Osteocyte (in vitro differentiated cells): ENCODE measurements at regions not wholly inside any gene's neighbourhood (a gene's known extent, or its start where the extent isn't known, plus 50 kb on each side); places are given as distances from the start of the nearest gene placed in this dataset.

ENCODE experiments used
- DNase-seq: peaks from one replicate; pipeline ENCODE4 v3.0.0; 2021; ENCODE audit warnings: mixed read lengths; ENCODE audit not compliant: unreplicated experiment; ENCODE audit errors: extremely low spot score
- H3K27ac Mint-ChIP-seq: one replicate; pipeline ENCODE4 v1.8.0; 2021; ENCODE audit warnings: mild to moderate bottlenecking, mixed read lengths; ENCODE audit not compliant: unreplicated experiment
- H3K27me3 Mint-ChIP-seq: one replicate; pipeline ENCODE4 v1.8.0; 2021; ENCODE audit warnings: mixed read lengths; ENCODE audit not compliant: unreplicated experiment
- H3K36me3 Mint-ChIP-seq: one replicate; pipeline ENCODE4 v1.8.0; 2021; ENCODE audit warnings: mixed read lengths; ENCODE audit not compliant: unreplicated experiment
- H3K4me1 Mint-ChIP-seq: one replicate; pipeline ENCODE4 v1.8.0; 2021; ENCODE audit warnings: mixed read lengths; ENCODE audit not compliant: unreplicated experiment
- H3K4me3 Mint-ChIP-seq: one replicate; pipeline ENCODE4 v1.8.0; 2021; ENCODE audit warnings: mild to moderate bottlenecking, moderate library complexity, mixed read lengths; ENCODE audit not compliant: unreplicated experiment
- H3K9me3 Mint-ChIP-seq: one replicate; pipeline ENCODE4 v1.8.0; 2021; ENCODE audit warnings: mixed read lengths; ENCODE audit not compliant: unreplicated experiment
- CTCF ChIP-seq: fragments of 200-600 bp; sonication (generic); IDR thresholded peaks from 2 replicates; pipeline ENCODE4 v1.5.0; 2021; ENCODE audit warnings: antibody characterized with exemption, mild to moderate bottlenecking, moderate library complexity

GRCh38 chr5:103785569-103785968, 223.0 kb upstream of the NUDT12 start:
- Mint-ChIP-seq H3K27me3 (no peaks in the 10 kb centered on the region), H3K36me3 (no peaks in the 10 kb centered on the region), H3K9me3 (no peaks in the 10 kb centered on the region), H3K27ac (no peak overlapping the region), H3K4me3 (no peak overlapping the region), H3K4me1 (no peaks in the 10 kb centered on the region)
- DNase-seq: no peak
- no peak for TF ChIP-seq CTCF

- H3K4me3 Mint-ChIP-seq: no peak overlapping the region
- H3K4me1 Mint-ChIP-seq: no peaks in the 10 kb centered on the region
- no peak for TF ChIP-seq CTCF
- no peaks in the 10 kb centered on the region for H3K9me3 Mint-ChIP-seq
- DNase-seq: no peak
- H3K27ac Mint-ChIP-seq: no peak overlapping the region
- no peaks in the 10 kb centered on the region for H3K27me3 Mint-ChIP-seq
- no peaks in the 10 kb centered on the region for H3K36me3 Mint-ChIP-seq
These were observed 221.1 kb upstream of the NUDT12 start for GRCh38 chr5:103783669-103784068.

GRCh38 chr5:103780794-103781193, 218.2 kb upstream of the NUDT12 start:
- DNase-seq: no peak
- Mint-ChIP-seq H3K9me3 (no peaks in the 10 kb centered on the region), H3K4me1 (no peaks in the 10 kb centered on the region), H3K4me3 (no peak overlapping the region), H3K27ac (no peak overlapping the region), H3K27me3 (no peaks in the 10 kb centered on the region), H3K36me3 (no peaks in the 10 kb centered on the region)
- TF ChIP-seq CTCF: no peak

GRCh38 chr5:103774721-103775120, 212.1 kb upstream of the NUDT12 start:
- H3K27ac Mint-ChIP-seq: no peak overlapping the region
- no peaks in the 10 kb centered on the region for H3K27me3 Mint-ChIP-seq
- H3K36me3 Mint-ChIP-seq: no peaks in the 10 kb centered on the region
- TF ChIP-seq CTCF: no peak
- H3K9me3 Mint-ChIP-seq: no peaks in the 10 kb centered on the region
- no peak overlapping the region for H3K4me3 Mint-ChIP-seq
- no peak for DNase-seq
- H3K4me1 Mint-ChIP-seq: no peaks in the 10 kb centered on the region

- TF ChIP-seq CTCF: no peak
- Mint-ChIP-seq H3K36me3 (no peaks in the 10 kb centered on the region), H3K9me3 (no peaks in the 10 kb centered on the region), H3K27ac (no peak overlapping the region), H3K27me3 (peaks cover 4% of the 10 kb centered on the region), H3K4me3 (no peak overlapping the region), H3K4me1 (no peaks in the 10 kb centered on the region)
- no peak for DNase-seq
These were observed 209.7 kb upstream of the NUDT12 start for GRCh38 chr5:103772248-103772647.
